ENCODE measurements at regions not wholly inside any gene's neighbourhood (a gene's known extent, or its start where the extent isn't known, plus 50 kb on each side); places are given as distances from the start of the nearest gene placed in this dataset.

- TF ChIP-seq CTCF (IDR thresholded peaks at IDR 0.05) (no peak), ZNF121 (CRISPR knock-in tag; IDR thresholded peaks at IDR 0.05) (no peak), TEAD4 (CRISPR knock-in tag; IDR thresholded peaks at IDR 0.05) (no peak), NFYB (CRISPR knock-in tag; conservative IDR thresholded peaks at IDR 0.05; ENCODE audit: low read depth) (no peak), USF1 (CRISPR knock-in tag; IDR thresholded peaks at IDR 0.05) (no peak), JUN (CRISPR knock-in tag; IDR thresholded peaks at IDR 0.05) (no peak), HMGXB4 (CRISPR knock-in tag; IDR thresholded peaks at IDR 0.05) (no peak), CREB1 (CRISPR knock-in tag; IDR thresholded peaks at IDR 0.05) (no peak), ZNF396 (CRISPR knock-in tag; IDR thresholded peaks at IDR 0.05; ENCODE audit: borderline replicate concordance) (no peak), SP1 (CRISPR knock-in tag; conservative IDR thresholded peaks at IDR 0.05) (no peak), AFF4 (CRISPR knock-in tag; IDR thresholded peaks at IDR 0.05; ENCODE audit: borderline replicate concordance) (no peak), FOXJ3 (CRISPR knock-in tag; IDR thresholded peaks at IDR 0.05; ENCODE audit: borderline replicate concordance) (no peak), KAT7 (CRISPR knock-in tag; IDR thresholded peaks at IDR 0.05; ENCODE audit: borderline replicate concordance) (no peak)
Observed at GRCh38 chr15:24747376-24747775, 71.8 kb downstream of the NPAP1 start.
